ENCODE measurements at regions not wholly inside any gene's neighbourhood (a gene's known extent, or its start where the extent isn't known, plus 50 kb on each side); places are given as distances from the start of the nearest gene placed in this dataset.

- no peak for TF ChIP-seq CTCF (IDR thresholded peaks at IDR 0.05 in 2 of 3, conservative IDR thresholded peaks at IDR 0.05 in 1 of 3; ENCODE audit: insufficient read depth in 2 of 3, low read depth in 1 of 3, low read length in 3 of 3)
- TF ChIP-seq ARID4B (CRISPR knock-in tag; IDR thresholded peaks at IDR 0.05) = no peak
Observed at GRCh38 chr7:4552985-4553384, 129.1 kb upstream of the FOXK1 start.

Data from K562 (cell line).